ENCODE measurements at regions not wholly inside any gene's neighbourhood (a gene's known extent, or its start where the extent isn't known, plus 50 kb on each side); places are given as distances from the start of the nearest gene placed in this dataset.

DNA sequence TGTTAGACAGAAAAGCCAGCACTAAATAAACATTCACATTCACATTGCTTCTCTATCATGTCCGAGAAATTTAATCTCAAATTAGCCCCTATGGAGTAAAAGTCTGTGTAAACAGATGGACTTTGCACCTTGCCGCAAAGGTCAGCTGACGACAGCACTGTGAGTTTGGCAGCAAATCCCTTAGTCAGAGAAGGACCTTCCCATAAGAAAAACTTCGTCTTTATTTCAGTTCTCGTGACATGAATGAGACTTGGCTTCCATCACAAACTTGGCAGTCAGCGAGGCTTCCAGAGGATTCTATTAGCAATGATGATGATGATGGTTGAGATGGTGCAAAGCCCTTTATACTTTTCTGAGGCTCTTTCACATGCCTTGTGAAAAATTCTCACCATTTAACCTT lies 133.7 kb upstream of the IFNGR1 start:
- no peak for DNase-seq

DNA sequence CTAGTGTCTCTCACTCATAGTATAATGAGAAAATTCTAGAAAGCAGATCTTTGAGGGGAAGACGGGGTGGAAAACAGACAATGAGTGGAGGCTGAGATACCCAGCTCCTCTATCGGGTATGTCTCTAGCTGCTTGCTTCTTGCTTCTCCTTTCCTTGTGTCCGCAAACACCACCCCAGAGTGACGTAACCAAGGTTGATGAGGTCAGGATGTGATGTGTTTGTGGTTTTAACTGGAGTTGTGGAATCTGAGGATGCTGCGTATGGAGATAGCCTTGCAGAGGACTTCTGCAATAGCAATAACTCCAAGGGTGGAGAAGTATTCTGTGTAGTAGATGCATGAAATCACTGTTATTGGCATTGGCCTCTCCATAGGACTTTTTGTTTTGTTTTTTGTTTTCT lies 132.7 kb upstream of the IFNGR1 start:
- no peak for DNase-seq

DNA sequence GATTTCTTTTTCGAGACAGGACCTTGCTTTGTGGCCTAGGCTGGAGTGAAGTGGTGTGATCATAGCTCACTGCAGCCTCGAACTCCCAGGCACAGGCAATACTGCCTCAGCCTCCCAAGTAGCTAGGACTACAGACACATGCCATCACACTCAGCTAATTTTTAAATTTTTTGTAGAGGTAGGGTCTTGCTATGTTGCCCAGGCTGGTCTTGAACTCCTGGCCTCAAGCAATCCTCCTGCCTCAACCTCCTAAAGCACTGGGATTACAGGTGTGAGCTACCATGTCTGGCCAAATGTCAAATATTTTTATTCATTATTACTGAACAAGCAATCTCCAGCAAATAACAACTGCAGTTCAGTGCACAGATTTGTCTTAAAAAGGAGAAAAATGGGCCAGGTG lies 131.7 kb upstream of the IFNGR1 start:
- DNase-seq, result no peak

DNA sequence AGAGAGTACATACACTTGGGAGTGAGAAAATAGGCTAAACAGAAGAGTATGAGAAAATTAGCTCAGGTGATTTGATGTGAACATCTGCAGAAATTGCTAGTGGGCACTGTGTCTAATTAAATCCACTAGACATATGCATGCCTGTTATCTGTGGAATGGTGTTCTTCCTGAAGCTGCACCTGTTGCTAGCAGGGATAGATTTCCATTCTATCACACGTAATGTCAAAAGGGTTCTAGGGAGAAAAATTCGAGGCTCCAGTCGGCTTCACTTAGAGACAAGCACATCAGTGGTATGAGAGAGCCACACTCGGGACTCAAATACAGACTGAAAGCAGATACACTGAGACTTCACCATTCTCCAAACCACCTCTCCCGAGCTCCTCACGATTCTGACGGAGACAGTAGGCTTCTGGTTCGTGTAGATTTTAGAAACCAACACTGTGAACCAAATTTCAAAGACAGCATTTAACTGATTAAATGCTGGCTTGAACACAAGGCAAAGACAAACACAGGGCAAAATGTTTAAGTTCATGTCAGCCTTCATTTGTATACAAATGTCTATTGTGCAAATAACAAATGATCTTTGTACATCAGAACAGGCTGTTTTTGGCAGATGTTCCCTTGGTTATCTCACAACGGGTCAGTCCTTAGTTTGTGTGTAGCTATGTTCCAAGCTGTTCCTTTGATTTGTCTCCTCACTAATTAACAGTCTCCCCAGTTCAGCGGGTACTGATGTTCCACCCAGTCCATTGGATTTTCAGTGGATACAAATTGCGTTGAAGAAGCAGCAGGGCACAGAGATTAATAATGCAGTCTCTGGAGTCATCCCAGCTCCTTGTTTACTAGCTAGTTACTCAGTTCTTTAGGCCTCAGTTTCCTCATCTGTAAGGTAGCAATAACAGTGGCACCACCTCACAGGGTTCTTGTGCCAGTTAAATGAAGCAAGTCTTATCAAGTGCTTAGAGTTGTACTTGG lies 131.0 kb upstream of the IFNGR1 start:
- DNase-seq, result no peak

DNA sequence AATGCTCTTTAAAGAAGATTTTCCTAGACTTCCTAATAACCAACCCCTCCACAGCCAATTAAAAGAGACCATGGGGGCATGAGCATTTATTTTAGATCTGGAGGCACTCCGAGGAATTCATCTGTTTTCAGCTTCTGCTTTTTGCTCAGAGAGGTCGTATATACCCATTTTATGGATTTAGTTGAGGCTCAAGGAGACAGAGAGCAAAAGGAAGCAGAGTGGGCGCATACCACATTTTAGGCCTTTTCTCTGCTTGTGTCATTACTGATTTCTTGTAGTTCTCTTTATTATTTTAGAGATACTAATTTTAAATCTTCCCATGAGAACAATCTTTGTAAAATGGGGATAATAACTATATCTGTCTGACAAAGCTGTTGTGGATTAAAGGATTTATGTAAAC lies 129.6 kb upstream of the IFNGR1 start:
- DNase-seq, result no peak

DNA sequence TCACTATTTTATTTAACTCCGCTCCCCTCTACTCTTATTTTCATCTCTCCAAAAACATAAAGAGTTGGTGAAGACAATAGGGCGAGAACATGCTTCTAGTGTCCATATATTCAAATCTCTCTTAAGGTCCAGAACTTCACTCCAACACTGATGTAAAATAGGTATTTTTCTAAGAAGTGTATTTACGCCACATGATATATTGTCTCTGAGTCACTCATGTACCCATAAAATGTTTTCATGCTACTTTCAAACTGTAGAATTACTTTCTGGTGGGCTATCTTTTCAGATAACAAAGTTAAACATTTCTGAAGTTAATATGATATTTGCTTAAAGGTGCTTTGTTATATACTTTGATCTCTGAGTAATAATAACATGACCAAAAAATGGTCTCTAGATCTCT lies 124.1 kb upstream of the IFNGR1 start:
- DNase-seq, result no peak

DNA sequence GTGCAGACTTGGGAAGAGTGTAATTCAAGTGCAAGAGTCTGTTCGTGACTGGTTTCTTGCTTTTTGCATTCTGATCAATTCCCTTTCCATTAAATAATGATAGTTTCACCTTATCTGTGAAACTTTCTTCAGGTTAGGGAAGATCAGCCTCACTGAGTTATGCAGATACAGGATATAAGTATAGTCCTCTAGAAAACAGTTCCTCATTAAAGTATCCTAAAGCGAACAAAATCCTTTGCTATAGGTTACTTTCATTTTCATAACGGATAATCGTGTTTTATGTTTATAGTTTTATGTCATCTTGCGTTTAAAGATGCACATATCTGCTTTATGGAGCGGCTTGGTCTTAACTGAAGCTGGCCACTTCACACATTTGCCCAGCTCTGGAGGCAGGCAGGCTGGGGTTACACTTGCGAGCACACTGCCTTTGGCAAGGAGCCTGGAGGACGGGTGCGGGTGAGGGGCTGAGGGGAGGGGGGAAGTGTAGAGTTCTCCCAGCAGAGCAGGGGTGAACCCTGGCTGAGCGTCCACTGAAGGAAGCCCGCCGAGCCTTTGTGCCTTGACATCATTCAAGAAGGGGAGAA lies 123.5 kb upstream of the IFNGR1 start:
- DNase-seq, result no peak

DNA sequence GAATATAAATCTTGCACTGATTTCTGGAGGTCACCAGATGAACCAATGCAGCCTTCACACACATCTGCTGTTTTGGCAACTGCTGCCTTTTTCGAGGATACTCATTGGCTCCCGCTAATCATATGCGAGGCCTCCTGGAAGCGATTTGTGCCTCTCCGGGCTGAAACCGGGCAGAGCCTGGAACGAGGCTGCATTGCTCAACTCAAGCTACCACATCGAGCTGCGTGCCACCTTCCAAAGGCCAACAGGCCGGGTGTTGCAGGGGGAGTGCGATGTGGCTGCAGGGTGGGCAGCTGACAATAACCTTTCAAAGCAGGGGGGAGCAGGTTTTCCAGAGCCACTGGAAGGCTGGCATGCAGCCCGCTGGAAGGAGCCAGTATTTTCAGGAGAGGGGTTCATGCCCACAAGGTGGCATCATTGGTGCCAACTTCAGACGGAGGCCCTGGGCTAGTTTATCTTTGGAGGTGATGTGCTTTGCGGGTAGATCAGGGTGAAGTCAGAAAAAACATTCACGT lies 122.6 kb upstream of the IFNGR1 start:
- peak; percentile 80 for DNase-seq

DNA sequence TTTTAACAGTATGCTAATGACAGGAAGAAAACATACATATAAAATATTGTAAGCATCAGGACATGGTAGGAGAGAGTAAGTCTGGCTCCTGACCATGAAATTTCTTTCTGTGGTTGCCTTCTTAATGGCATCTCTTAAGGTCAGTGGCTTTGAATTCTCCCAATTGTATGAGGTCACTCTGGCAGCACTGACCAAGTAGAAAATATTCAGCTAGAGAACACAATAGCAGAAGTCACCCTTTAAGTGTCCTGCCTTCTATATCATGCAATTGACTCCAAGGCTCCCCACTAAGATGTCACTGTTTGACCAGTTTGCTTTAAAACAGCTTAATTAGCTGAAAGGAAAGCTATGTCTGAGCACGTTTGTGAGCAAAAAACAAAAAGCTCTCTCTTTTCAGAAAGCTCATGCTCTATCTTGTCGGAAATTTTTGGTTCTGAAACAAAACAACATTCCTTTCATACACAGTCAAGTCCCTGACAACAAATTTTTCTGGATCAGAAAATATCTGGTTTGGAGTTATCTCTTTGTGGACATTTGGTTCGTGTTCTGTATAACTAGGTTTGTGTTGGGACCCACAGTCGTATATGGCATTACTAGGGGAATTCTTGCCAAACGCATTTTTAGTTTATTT lies 120.9 kb upstream of the IFNGR1 start:
- no peak for DNase-seq

DNA sequence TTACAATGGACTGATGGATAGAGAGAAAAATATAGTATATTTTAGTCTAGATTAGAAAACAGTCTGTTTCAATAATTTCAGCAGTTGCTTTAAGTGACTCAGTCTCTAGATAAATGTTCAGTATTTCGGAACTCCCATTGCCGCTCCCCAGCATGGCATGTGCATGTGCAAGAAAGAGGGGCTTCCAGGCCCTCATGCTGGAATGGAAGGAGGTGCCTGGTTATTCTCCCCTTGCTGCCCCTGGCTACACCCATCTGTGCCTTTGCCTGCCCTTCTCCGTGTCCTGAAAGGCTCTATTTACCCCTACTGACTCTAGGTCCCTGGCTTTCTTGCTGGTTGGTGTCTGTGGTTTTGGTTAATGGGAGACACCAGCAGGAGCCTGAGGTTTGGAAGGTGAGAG lies 115.7 kb upstream of the IFNGR1 start:
- no peak for DNase-seq

DNA sequence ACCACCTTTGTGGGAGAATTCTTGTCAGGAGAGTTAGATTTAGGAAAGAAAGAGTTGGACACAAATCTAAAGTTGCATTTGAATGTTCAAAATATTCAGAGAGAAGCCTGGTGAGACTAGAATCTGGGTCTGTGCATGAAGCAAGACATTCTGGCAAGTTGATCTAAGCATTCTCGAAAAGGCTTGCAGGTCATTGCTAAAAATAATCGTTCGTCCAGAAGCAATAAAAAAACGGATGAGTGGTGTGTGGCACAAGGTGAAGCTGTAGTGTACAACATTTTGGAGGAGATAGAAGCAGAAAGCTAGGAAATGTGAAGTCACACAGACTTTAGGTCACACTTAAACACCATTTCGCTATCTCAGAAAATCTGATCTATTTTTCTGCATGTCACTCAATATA lies 114.9 kb upstream of the IFNGR1 start:
- no peak for DNase-seq

DNA sequence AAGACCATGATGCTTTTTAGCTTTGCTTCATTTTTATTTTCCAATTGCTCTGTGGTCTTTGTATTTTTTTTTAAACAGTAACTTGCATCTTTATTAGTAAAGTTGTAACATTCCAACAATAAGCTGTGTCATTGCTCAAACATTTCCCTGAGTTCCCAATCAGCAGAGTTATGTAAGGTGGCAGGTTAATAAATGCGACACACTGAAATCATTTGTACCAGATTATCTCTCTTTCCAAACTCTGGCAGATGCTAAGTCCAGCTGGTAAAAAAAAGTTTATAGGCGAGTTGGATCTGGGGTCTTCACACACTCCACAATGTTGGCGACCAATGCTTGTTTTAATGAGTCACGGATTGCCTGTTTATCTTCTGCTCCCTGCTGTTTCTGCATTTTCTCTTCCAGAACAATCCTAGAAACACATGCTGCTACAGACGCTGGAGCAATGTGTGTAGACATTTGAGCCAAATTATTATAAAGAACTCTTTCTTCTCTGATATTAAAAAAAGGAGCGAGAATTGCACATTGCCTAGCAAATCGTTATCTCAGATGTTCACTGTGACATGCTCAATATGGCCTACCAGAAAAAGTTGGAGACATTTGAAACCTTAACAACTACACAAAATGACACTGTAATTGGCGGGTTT lies 113.6 kb upstream of the IFNGR1 start:
- DNase-seq, result no peak

DNA sequence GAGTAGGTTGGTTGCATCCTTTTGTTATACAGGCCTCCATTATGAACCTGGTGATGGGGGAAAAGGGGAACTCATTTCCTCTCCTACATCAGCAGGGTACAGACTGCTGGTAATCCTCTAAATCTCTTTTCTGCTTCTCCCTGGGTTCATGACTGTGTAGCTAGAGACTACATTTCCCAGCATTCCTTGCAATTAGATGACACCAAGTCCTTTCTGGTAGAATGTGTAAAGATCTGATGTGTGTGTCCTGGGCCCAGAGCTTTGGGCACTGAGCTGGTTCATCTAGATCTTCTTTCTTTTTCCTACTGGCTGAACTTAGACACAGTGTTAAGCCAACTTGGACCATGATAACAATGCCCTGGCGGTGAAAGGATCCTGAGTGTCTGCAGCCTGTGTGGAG lies 104.7 kb upstream of the IFNGR1 start:
- no peak for DNase-seq

DNA sequence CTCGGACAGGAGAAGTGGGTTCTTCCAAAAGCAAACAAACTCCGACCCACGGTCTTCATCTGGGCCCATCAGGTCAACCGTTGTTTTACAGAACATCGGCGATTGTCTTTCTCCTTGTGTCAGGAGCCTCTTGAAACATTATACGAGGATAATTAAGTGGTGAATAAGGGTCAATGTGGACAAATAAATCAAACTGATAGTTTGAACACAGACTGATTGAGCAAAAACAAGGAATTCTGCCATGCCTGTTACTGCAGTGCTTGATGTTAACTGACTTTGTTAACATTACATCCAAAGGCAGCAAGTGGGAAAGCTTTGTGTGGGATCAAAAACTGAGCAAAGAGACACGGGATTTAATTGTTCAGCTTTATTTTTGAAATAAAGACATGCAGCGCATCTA lies 101.1 kb upstream of the IFNGR1 start:
- no peak for DNase-seq

DNA sequence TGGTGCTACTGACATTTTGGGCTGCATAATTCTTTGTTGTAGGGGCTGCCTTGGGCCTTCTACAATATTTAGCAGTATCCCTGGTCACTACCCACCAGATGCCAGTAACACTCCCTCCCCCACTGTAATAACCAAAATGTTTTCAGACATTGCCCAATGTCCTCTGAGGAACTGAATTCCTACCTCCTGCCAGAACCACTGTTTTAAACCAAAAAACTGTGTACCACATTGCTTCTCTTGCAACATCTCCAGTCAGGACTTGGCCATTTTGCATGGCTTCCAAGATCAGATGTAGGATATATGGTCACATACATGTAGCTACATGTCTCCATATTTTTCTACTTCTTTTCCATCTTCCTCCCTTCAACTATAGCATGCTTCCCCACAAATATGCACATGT lies 97.4 kb upstream of the IFNGR1 start:
- no peak for DNase-seq

DNA sequence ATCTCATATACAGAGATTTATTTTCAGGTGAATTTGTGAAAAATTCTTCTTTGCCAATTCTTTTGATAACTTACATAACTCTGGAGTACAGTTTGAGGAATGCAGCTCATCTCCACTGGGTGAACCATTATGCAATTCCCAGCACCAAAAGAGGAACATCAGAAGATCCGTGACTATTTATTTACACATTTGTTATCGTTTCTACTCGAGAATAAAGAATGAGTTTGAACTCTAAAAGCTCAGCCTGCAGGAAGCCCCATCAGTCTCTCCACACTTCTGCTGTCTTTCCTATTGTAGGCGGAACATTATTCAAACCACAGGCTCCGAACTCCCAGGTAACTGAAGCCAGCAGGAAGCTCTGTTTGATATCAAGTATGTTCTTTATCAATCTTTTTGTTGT lies 95.9 kb upstream of the IFNGR1 start:
- no peak for DNase-seq

DNA sequence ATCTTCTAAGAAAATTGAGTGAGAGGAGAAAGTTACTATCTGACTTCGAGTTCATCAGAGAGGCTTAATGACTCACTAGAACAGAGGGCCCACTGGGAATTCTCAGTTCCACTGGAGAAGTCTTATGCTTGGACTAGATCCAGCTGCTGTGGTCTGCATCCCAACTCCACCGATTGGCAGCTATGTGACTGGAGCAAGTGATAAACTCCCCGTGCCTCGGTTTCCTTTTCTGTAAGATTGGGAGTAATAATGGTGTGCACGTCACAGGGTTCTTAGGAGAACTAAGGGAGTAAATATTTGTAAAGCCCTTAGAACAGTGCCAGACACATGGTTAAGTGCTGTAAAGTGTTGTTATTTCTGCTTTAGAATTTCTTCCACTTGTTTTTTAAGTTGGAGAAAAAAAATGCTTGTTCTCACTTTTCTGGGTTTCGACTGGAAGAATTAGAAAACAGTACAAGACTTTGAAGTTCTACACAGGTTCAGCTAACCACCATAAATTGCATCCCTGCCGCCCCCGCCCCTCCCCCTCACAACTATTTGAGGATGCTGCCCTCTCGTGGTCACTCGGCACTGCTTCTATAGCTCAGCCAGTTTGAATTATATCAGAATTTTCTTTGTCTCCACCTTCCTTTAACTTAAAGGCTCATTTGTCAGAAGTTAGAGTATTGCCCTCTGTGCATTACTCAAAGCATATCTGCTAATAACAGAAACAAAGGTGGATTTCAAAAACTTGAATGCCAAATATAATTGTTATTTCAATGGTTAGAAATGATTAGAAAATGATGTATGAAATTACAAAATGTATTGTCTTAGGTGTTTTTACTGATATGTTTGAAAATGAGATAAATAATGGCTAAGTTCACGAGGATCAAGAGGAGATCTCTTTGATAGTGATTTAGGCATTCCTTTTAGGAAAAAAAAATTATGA lies 95.0 kb upstream of the IFNGR1 start:
- DNase-seq, result peak; percentile 76

DNA sequence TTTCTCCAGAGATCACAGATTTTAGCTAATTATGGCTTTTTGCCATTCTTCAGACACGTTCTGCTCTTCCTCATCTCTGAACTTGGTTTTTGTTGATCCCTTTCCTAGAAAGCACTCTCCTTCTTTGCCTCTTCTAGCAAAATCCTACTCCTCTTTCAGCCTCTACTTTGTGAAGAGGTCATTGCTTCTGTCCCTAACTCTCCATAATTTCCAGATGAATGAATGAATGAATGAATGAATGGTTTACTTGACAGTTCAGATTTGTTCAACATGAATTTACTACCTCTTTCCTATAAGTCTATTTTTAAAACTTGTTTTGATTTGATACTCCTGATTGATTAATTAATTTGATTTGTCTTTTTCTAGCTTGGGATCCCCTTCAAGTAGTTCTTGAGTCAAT lies 94.0 kb upstream of the IFNGR1 start:
- DNase-seq, result no peak

DNA sequence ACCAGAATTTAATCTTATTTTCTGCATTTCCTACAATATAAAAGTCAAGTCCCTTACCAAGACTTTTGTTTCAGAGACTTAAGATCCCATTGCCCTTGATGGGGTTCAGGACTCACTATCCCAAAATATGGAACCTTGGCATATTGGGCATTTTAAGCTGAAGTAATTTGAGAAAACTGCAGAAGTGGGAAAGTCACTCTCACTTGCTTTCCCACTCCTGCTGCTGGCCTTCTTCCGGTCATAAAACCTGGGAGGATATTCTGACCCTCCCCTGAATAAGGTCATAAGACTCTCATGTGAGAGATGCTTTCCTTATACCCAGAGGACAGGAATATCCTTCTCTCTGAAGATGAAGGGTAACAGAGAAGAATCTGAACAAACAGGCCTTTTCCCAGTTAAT lies 92.8 kb upstream of the IFNGR1 start:
- DNase-seq, result no peak

DNA sequence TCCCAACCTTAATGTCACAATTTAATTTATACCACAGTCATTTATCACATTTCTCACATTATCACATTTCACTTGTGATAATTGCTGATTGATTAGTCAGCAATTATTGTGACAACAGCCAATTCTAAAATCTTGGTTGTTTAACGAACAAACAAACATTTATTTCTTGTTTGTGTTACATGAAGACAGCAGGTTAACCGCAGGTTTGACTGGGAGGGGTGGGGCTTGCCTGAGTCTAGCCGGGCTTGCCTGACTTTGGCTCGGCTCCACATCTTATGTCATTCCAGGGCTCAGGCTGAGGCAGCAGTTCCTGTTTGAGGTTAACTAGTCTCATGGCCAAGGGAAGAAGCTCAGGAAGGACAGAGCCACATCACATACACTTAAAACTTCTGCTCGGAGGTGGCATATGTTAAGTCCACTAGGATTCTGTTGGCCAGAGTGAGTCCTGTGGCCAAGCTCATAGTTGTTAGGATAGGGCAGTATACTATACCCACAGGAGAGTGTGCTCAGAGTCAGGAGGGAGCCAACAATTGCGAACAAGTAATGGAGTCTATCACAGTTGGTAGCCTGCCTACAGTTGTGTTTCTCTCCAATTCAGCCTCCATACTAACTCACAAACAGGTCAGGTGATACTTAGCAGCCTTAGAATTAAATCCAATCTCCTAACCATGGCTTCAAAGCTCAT lies 90.0 kb upstream of the IFNGR1 start:
- DNase-seq, result peak; percentile 74

DNA sequence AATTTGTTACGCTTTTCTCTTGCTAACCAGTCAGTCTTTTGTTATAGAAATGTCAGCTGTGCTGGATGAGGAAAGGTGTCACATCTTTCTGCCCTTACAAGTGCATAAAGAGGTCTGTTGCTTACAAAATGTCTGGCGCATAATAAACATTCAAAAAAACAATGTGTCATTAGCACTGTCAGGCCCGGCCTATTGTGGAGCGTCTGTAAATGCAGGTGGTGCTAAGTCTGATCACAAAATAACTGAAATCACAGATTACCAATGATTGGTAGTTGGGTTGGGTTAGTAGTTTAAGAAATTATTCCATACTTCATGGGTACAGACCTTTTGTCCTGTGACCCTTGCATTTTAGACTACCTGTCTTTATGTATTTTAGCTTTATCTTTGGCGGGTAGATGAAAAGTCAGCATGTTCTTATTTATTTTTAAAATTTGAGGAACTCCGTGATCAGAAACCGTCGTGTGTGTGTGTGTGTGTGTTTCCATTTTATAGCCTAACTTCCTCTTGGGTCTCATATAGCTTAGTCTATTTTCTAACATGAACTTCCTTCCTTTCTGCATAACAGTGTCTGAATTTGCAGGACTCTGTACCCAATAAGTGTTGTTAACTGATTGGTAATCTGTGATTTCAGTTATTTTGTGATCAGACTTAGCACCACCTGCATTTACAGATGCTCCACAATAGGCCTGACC lies 88.1 kb upstream of the IFNGR1 start:
- no peak for DNase-seq

Measured in NCI-H1105 treated with DMSO at 0.1 percent for 48 hours (cell line).